H7 (cell line): ENCODE measurements at regions not wholly inside any gene's neighbourhood (a gene's known extent, or its start where the extent isn't known, plus 50 kb on each side); places are given as distances from the start of the nearest gene placed in this dataset.
"Not testable (repeated sequence)": the region's sequence is repeated elsewhere in the genome, so short reads cannot be mapped to it uniquely, and the experiment has no call there.

ENCODE experiments used
- DNase-seq: peaks from one replicate; pipeline ENCODE4 v3.0.0; 2012
- H3K27me3 ChIP-seq: 2 replicates; pipeline ENCODE4 v1.6.0; 2011; ENCODE audit warnings: mild to moderate bottlenecking, low read length; ENCODE audit not compliant: control insufficient read depth, insufficient read depth
- H3K36me3 ChIP-seq: replicated peaks from 2 replicates; pipeline ENCODE4 v1.5.1; 2011; ENCODE audit warnings: low read length; ENCODE audit not compliant: control insufficient read depth, insufficient read depth
- H3K4me3 ChIP-seq: 2 replicates; pipeline ENCODE4 v1.5.1; 2011; ENCODE audit warnings: low read depth, mild to moderate bottlenecking, control low read depth, low read length, moderate library complexity; ENCODE audit not compliant: insufficient read depth

DNA sequence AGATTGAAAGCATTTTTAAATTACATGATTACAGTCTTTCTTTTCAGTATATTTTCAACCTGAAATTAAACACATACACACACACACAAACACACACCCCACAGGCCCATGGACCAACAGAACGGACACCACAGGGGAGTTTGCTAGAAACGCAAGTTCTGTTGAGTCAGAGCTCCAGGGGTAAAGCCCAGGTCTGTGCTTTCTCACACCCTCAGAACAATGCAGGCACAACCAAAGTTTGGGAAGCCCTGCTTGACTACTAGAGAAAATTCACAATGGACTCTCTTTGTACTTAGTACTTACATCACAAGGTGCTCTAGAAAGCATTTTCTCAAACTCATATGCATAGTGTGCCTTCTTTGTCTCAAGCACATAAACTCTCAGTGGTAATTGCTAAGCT lies 704.0 kb upstream of the IGFBP3 start:
- Histone ChIP-seq H3K36me3 (no peaks in the 10 kb centered on the region), H3K4me3 (no peak overlapping the region), H3K27me3 (no peaks in the 10 kb centered on the region)
- peak; percentile 13 for DNase-seq

GRCh38 chr7:46622251-46622650 lies 701.2 kb upstream of the IGFBP3 start:
- no peak for DNase-seq
- no peaks in the 10 kb centered on the region for H3K27me3 ChIP-seq
- H3K4me3 ChIP-seq = no peak overlapping the region
- no peaks in the 10 kb centered on the region for H3K36me3 ChIP-seq

- H3K36me3 ChIP-seq = no peaks in the 10 kb centered on the region
- no peak for DNase-seq
- no peak overlapping the region for H3K4me3 ChIP-seq
- no peaks in the 10 kb centered on the region for H3K27me3 ChIP-seq
Measured at GRCh38 chr7:46619723-46620310, 698.7 kb upstream of the IGFBP3 start.

- Histone ChIP-seq H3K27me3 (no peaks in the 10 kb centered on the region), H3K4me3 (no peak overlapping the region), H3K36me3 (no peaks in the 10 kb centered on the region)
- no peak for DNase-seq
Measured at GRCh38 chr7:46616636-46617035, 695.6 kb upstream of the IGFBP3 start.

DNA sequence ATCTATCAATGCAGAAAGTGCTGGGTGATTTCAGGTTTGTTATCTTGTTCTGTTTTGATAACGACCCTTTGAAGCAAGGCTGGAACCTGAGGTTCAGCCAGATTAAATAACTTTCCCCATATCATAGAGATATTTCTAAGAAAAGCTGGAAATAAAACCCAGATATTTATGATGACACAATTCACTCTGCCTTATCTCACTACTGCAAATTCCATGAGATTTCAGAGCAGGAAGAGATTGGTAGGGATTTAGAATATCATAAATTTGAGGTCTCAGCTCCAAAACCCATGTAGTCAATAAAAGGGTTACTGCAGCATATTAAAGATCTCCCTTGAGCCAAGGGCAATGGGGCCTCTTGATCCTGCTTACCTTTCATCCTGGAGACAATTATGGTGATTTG lies 692.5 kb upstream of the IGFBP3 start:
- Histone ChIP-seq H3K36me3 (no peaks in the 10 kb centered on the region), H3K27me3 (no peaks in the 10 kb centered on the region), H3K4me3 (no peak overlapping the region)
- no peak for DNase-seq

- H3K27me3 ChIP-seq = no peaks in the 10 kb centered on the region
- DNase-seq = no peak
- no peak overlapping the region for H3K4me3 ChIP-seq
- no peaks in the 10 kb centered on the region for H3K36me3 ChIP-seq
Measured at GRCh38 chr7:46613116-46613515, 692.0 kb upstream of the IGFBP3 start.

GRCh38 chr7:46611508-46611907 lies 690.4 kb upstream of the IGFBP3 start:
- H3K27me3 ChIP-seq = no peaks in the 10 kb centered on the region
- H3K4me3 ChIP-seq = no peak overlapping the region
- no peak for DNase-seq
- H3K36me3 ChIP-seq = no peaks in the 10 kb centered on the region

DNA sequence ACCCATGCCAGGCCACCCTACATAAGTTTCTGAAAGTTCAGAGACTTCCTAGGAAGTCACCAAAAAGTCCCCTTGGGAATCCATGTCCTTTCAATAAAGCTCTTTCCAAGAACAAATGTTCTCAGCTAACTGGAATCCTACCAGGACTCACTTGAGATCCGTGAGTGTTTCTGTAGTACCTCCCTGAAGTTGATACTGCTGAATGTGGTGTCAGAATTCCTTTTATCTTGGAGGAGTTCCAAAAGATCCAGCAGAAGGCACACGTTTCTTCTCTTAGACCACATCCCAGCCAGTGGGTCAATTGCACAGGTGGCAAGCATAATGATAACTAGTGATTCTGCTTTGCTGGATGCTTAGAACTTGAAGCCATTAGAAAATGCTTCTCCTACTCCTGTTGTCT lies 689.7 kb upstream of the IGFBP3 start:
- no peaks in the 10 kb centered on the region for H3K36me3 ChIP-seq
- no peaks in the 10 kb centered on the region for H3K27me3 ChIP-seq
- no peak for DNase-seq
- H3K4me3 ChIP-seq = no peak overlapping the region

- no peak for DNase-seq
- Histone ChIP-seq H3K4me3 (no peak overlapping the region), H3K27me3 (no peaks in the 10 kb centered on the region), H3K36me3 (no peaks in the 10 kb centered on the region)
Measured at GRCh38 chr7:46607176-46607575, 686.1 kb upstream of the IGFBP3 start.

- no peak for DNase-seq
- H3K4me3 ChIP-seq = no peak overlapping the region
- no peaks in the 10 kb centered on the region for H3K36me3 ChIP-seq
- H3K27me3 ChIP-seq = no peaks in the 10 kb centered on the region
Measured at GRCh38 chr7:46606761-46607160, 685.7 kb upstream of the IGFBP3 start.

- no peaks in the 10 kb centered on the region for H3K36me3 ChIP-seq
- no peaks in the 10 kb centered on the region for H3K27me3 ChIP-seq
- no peak for DNase-seq
- no peak overlapping the region for H3K4me3 ChIP-seq
Measured at GRCh38 chr7:46604241-46604661, 683.2 kb upstream of the IGFBP3 start.

GRCh38 chr7:46603780-46604179 lies 682.7 kb upstream of the IGFBP3 start:
- DNase-seq = no peak
- H3K27me3 ChIP-seq = no peaks in the 10 kb centered on the region
- no peak overlapping the region for H3K4me3 ChIP-seq
- no peaks in the 10 kb centered on the region for H3K36me3 ChIP-seq

GRCh38 chr7:46603296-46603752 lies 682.3 kb upstream of the IGFBP3 start:
- DNase-seq = no peak
- Histone ChIP-seq H3K4me3 (no peak overlapping the region), H3K27me3 (no peaks in the 10 kb centered on the region), H3K36me3 (no peaks in the 10 kb centered on the region)

DNA sequence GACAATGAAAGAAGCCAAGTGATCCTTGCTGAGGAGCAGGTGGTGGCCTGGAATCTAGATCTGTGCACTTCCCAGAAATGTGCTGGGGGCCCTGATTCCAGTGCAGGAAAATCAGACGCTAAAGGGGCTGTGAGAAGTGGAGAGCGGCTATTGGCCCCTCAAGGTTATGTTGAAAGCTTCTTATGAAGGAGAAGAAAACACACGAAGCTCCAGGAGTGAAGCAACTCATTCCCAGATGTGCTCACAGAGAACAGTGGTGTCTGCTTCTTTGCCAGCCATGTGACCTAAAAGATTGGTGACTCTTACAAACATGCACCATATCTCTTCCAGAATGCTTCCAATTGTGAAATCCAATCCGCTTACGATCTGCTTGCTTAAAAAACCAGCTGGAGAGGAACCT lies 679.3 kb upstream of the IGFBP3 start:
- H3K4me3 ChIP-seq = no peak overlapping the region
- no peaks in the 10 kb centered on the region for H3K36me3 ChIP-seq
- no peak for DNase-seq
- no peaks in the 10 kb centered on the region for H3K27me3 ChIP-seq

DNA sequence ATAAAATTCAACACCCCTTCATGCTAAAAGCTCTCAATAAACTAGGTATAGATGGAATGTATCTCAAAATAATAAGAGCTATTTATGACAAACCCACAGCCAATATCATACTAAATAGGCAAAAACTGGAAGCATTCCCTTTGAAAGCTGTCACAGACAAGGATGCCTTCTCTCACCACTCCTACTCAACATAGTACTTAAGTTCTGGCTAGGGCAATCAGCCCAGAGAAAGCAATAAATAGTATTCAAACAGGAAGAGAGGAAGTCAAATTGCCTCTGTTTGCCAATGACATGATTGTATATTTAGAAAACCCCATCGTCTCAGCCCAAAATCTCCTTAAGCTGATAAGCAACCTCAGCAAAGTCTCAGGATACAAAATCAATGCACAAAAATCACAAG lies 673.8 kb upstream of the IGFBP3 start:
- not testable (repeated sequence) for DNase-seq, H3K27me3 ChIP-seq, H3K4me3 ChIP-seq, H3K36me3 ChIP-seq
